ENCODE measurements at regions not wholly inside any gene's neighbourhood (a gene's known extent, or its start where the extent isn't known, plus 50 kb on each side); places are given as distances from the start of the nearest gene placed in this dataset.

DNA sequence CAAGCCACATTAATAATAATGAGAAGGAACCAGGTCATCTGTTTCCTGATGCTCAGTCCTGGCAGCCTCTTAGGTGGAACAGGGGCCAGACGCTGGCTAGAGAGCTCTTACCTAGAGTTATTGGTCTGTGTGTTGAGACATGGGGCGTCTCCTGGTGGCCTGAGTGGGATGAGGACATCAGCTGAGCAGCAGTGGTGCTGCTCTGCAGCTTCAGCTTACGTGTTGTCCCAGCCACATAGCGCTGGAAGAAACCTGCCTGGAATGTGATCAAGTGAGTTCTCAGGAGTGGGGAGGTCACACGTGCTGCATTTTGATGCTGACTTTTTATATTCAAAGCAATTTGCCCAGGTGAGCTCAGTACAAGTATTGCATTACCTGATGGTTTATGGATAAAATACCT, 355.4 kb downstream of the CDH26 start:
- no peak for DNase-seq (ENCODE audit: low read depth, low spot score)

DNA sequence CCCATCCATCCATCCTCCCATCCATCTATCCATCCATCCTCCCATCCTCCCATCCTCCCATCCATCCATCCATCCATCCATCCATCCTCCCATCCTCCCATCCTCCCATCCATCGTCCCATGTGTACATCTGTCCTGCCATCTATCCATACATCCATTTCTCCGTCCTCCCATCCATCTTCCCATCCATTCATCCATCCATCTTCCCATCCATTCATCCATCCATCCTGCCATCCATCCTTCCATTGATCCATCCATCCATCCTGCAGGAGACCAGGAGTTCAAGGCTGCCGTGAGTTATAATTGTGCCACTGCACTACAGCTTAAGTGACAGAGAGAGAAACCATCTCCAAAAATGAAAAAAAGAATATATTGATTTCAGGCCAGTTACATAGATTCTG, 356.5 kb downstream of the CDH26 start:
- no peak for DNase-seq (ENCODE audit: low read depth, low spot score)

DNA sequence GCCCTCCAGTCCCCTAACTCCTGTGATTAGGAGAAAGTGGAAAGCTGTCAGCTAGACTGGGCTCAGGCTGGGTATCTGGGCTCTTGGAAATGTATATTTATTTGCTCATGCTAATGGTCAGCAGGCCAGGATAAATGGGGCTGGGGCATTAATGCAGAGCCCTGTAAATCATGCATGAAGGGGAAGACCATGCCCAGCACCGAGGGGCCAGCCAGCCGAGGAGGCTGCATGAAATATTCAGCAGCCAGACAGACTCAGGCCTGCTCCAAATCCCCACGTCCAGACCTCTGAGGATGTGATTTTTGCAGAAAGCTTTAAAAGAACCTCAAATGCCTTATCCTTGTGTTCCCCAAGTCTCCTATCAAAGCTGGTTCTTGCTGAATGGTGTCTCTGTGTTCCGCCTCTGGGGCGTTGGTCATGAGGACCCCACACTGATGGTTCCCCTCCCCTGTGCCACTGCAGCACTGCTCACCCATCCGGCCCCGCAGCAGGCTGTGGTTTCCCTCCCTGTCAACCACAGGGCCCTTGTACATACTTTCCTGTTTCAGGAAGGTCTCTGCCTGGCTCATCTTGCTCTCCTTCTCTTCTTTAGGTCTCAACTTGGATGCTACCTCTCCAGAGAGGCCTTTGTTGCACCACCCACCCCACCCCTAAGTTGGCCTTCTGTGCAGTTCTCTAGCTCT, 358.4 kb downstream of the CDH26 start:
- no peak for DNase-seq (ENCODE audit: low read depth, low spot score)

DNA sequence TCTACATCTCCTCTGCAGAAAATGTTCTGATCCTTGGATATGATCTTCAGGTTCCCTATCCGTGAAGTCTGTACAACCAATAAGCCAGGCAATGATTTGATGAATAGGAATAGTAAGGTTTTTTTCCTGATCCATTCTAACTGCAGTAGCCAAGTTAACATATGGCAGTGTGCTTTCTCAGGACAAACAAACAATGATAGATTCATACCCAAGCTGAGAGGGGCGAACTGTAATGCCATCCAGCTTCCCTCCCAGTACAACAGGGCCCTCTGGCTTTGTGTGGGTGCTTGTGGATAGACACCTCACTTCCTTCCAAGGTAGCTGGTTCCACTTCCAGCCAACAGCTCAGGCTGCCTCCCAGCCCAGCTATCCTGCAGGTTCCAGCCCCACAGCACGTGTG, 359.2 kb downstream of the CDH26 start:
- no peak for DNase-seq (ENCODE audit: low read depth, low spot score)

DNA sequence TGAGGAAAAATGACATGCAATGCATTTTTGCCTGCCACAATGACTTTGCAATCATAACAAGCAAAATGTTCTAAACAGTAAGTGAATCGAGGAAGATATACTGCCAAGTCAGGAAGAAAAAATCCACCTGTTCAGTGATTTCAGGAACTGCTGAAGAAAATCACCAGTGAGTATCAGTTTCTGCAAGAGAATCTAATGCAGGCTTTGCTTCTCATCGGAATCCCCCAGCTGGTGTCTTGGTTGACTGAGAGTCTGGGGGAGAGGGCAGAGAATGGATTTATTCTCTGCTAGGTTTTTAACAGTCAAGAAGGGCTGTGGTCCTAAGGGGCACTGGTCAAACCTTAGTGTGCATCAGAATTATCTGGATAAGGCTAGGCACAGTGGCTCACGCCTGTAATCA, 363.4 kb downstream of the CDH26 start:
- DNase-seq (ENCODE audit: low read depth, low spot score): no peak

DNA sequence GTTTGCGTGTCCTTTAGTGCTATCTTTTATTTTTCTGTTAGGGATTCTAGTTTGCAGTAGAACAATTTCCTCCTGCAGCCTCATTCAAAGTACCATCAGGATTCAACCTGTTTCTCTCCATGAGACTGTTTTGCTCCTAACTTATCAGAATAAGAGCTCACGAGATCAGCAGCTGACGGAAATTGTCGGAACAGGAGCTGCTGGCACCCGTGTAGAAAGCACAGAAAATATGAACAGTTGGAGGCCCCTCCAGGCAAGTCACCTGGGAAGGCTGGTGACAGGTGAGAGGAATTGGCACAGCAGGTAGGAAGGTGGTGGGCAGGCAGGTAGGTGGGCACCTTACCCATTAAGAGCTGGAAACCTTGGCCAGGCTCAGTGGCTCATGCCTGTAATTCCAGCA, 368.6 kb downstream of the CDH26 start:
- DNase-seq (ENCODE audit: low read depth, low spot score): no peak

DNA sequence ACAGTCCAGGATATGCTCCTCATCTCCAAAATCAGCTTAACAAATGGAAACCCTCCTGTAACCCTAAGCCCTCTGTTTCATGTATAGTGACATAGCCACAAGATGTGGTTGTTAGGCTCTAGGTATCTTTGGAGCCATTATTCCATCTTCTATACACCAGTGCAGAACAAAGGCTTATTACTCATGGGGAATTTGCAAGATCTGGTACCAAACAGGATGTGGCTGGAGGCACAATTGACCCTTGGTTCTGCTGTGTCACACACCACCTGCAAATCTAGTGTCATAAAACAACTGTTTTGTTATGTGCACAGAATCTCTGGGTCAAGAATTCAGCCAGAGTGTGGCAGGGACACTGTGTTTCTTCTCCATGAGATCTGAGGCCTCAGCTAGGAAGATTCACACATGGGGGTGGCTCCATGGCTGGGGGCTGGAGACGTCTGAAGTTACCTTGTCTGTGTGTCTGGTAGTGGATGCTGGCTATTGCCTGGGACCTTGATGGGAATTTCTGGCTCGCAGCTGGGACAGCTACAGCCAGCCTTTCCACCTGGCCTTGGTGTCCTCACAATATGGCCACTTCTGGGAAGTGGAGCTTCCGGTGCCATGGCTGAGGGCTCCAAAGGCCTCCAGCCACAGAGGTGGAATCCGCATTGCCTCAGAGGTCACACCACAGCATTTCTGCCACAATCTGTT, 369.9 kb downstream of the CDH26 start:
- no peak for DNase-seq (ENCODE audit: low read depth, low spot score)

DNA sequence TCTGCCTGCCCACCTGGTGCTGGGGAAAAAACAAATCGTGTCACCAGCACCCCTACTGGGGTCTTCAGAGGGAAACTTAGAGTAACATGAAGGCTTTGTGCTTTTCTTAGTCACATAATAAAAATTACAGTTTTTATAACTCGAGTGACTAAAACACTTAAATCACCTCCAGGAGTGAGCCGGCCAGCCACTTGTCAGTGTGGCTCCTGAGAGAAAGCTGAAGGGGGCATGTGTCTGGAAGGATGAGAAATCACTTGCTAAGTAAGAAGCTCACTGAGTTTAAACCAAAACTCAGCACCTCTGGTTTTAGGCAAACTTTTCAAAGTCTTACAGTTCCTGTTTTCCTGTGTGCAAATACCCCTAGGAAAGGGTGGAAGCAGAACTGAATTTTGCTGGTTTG, 372.2 kb downstream of the CDH26 start:
- DNase-seq (ENCODE audit: low read depth, low spot score): no peak

DNA sequence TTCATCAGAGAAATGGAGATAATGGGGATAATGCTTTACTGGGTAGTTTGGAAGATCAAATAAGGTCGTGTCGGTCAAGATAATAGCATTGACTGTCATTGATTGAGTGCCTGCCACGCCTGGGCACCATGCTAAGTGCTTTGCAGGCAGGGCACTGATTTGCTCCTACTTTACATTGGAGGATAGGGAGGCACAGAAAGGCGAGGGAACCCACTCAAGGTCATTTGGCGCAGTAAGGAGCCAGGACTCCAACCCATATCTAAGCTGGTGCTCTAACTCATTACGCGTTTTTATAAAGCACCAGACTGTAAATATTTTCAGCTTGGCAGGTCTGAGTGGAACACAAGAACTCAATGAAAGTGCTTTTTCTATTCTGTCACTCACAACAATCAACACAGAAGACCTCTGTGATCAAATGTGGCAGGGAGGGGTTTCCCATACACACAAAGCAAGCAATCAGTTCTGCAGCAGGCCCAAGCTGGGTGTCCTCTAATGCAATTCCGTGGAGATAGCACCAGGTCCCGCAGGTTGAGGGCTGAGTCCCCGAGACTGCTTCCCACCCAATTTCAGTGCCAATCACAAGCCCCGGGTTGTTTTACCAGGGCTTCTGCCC, 373.6 kb downstream of the CDH26 start:
- DNase-seq (ENCODE audit: low read depth, low spot score): no peak

DNA sequence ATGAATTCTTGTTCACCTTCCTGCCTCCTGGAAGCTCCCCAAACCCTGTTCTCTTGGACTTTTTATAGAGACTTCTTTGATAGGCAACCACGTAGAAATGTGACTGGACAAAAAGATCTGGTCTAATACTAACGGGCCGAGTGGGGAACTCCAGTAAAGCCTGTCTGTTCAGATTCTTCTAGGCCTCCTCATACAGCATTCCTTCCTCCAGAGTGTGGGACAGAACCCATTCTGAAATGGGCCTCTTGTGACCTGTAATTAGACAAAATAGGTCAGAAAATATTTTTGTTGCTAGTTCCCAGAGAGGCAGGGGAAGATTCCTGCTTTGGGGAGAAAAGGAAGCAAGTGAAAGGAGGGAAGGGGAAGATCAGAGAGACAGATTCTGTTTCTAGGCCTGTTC, 374.3 kb downstream of the CDH26 start:
- DNase-seq (ENCODE audit: low read depth, low spot score): no peak

DNA sequence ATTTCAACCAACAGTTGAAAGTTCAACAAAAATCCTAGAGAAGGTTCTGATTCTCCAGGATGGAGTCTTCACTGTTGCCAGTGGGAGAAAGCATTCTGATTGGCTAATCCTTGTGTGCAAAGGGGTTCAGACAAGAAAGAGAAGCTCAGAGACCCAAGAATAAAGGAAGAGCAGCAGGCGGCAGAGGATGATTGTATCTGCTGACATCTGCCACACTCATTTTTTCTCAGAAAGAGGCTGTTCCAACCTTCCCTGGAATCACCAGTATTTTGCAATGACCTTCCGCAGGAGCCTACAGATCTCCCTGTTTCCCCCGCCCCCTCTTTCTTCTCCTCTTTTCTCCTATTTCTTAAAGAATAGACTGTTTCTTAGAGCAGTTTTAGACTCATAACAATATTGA, 376.7 kb downstream of the CDH26 start:
- no peak for DNase-seq (ENCODE audit: low read depth, low spot score)

DNA sequence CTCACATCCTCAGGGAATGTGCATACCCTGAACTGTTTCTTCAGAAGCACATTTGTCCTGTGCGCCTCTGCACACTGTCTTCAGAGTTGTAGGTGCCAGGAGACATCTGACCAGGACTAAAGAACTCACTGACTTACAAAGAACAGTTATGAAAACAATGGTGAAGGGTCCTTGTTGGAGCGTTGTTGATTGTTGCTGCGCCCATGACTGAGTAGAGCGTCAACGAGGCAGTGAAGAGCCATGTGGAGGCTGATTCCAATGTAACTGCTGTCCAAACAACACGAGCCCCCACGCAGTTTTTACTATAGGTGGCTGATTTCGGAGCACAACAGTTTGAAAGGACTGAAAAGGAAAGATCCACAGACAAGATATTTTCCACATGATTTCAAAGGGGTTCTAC, 380.3 kb downstream of the CDH26 start:
- DNase-seq (ENCODE audit: low read depth, low spot score): no peak

DNA sequence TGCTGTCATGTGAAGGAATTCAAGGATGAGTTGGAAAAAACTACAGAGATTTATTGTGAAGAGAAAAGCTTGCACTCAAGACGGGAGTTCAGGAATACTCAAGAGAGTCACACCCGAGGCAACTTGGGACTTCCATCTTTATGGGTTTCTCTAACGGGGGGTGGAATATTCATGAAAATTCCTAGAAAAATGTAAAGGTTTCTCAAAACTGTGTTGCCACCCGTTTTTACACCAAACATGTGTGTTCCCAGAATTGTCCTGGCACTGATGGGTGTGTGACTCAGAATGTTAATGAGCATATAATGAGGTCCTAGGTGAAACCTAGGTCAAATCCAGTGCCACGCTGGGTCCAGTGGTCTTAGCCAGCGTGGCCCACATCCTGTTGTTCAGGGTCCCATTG, 381.5 kb downstream of the CDH26 start:
- DNase-seq (ENCODE audit: low read depth, low spot score): no peak

DNA sequence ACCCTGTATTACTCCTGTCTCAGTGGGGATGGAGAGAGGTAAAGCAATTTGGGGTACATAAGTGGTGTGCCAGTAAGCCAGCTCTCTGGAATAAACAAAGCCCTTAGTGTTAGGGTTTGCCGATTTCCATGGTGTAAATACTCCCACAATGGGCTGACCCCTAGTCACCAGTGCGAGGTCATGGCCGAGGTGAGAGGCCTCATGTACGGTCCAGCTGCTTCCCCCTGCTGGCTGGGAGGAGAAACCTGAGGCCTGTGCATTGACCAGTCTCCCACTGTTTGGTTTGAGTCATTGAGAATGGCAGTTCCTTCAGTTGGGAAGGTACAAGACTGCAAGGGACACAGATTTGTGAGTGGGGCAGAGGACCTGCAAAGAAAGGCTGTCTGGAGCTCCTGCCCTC, 382.0 kb downstream of the CDH26 start:
- DNase-seq (ENCODE audit: low read depth, low spot score): no peak

DNA sequence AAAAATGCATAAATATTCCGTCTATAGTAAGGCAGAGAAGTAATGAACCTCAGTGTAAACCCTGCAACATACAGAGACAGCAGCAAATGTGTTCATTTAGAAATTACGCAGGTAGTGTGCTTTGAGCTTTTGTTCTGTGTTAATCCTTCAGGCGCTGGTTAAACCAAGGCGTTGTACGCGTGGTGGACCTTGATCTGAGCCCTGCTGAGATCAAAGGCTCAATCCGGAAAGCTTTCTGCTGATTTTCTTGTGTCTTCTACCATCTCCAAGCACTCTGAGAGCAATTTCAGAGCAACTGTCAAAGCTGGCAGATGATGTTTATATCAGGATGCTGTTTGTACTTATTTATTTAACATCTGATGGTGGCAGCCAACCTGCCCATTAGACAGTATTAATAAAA, 382.8 kb downstream of the CDH26 start:
- DNase-seq (ENCODE audit: low read depth, low spot score): no peak

DNA sequence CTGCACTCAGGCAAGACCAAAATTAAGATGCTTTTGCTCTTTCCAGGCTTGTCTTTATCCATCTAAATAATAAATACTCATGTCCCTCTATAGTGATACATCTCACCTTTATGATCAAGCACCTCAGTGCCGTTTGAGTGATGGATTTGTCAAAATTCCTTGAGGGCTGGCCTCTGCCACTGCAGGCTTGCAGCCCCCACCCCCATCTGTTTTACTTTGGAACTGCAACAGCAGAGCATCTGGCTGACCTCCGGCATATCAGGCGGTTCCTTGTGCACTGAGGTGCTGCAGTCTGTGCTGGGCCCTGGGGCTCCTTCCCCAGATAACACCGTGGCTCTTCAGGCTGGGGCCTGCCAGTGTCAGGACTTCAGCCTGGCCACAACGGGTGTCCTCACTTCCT, 386.9 kb downstream of the CDH26 start:
- DNase-seq (ENCODE audit: low read depth, low spot score): no peak

DNA sequence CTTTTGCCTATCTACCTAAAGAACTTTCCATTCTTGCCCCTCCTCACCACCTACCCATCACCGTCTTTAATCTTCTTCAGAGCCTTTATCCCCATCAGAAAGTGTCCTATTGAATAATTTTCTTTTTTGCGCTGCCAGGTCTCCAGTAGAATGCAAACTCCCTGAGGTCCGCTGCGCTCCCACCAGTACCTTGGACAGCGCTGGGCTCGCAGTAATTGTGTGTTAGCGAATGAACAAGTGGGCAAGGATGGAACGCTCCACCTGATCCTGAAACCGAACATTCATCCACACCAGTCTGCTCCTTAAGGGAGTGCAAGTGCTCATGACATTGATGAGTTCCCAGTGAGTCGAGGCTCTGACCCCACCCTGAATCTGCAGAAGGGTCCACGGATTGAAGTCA, 391.2 kb downstream of the CDH26 start:
- DNase-seq (ENCODE audit: low read depth, low spot score): no peak

DNA sequence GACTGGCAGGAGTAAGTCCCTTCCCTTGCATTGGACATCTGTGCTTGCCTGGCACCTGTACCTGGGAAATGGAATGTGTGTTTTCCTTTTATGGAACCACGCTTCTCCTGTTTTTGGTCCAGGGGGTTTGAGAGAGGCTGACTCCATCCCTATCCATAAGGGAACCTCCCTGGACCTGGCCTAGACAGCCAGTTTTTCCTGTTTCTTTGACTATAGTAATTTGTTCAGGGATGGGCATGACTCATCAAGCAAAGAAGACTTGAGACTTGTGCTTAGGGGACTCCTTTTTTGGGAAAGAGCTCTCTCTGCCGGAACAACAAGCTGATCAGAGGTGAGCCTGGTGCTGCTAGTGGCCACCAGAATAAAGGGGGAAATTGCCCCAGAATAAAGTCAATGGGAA, 393.8 kb downstream of the CDH26 start:
- DNase-seq (ENCODE audit: low read depth, low spot score): no peak

DNA sequence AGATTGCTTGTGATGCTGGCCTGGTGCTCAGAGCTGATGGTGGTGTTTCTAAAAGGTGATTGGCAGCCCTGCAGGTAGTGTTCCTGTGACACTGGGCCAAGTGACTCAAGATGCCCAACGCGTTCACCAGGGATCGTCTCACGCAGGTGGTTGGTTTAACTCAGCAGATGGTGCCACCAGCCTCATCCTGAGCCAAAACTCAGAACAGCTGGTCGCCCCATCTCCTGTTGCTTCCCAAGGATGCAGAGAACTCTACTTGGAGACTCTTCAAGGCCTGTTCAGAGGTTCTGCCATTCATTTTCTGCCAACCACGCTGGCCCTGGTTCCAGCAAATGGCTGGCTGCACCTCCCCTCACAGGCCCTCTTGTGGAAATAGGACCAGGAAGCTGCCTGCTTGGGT, 394.4 kb downstream of the CDH26 start:
- DNase-seq (ENCODE audit: low read depth, low spot score): no peak

DNA sequence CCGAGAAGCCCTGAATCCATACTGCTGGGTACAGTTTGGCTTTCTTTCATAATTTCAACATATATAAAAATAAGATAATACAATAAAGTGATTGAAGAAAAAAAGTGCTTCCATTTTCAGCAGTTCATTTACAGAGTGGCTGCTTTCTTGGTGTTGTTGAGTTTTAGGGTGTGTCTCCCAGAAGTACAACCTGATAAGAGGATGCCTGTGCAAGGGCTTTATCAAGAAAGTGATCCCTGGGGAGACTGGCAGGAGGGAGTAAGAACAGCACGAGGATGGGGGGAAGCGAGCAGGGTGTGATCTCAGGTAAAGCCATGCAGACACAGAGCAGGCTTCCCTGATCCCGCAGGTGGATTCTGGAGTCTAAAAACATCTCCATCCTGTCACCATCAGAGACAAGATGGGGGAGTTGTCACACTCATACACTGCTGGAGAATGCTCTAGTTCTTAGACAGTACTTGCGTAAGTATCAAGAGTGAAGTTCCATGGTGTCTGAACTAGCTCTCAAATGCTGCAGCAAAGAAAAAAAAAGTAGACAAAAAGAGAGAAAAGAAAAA, 395.9 kb downstream of the CDH26 start:
- no peak for DNase-seq (ENCODE audit: low read depth, low spot score)

DNA sequence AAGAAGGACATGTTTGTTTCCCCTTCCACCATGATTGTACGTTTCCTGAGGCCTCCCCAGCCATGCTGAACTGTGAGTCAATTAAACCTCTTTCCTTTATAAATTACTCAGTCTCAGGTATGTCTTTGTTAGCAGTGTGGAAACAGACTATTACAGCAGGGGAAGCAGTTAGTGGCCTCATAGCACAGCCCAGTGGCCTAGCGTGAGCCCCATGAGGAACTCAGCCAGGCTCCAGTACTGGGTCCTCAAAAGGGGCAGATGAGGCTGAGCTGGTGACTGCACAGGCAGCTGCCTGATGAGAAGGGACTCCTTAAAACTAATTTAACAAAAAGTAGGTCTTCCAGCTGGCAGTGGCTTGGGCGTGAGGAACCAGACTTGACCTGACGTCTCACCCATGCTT, 399.9 kb downstream of the CDH26 start:
- no peak for DNase-seq (ENCODE audit: low read depth, low spot score)

DNA sequence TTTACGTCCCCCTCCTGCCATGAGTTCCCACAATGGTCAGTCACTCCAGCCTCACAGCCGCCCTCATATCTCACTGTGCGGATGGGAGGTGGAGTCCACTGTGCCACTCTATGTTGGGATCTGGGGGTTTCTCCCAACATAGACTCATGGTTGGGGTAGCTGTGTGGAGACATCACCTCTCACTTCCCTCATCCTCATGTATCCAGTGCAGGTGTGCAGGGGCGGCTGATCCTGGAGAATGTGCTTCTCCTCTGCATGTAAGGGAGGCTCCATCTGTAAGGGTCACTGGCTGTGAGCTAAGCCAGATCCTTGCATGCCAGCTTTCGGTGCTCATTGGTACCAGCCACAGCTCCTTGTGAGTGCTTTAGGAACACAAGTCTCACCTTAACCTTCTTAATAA, 400.8 kb downstream of the CDH26 start:
- DNase-seq (ENCODE audit: low read depth, low spot score): no peak

DNA sequence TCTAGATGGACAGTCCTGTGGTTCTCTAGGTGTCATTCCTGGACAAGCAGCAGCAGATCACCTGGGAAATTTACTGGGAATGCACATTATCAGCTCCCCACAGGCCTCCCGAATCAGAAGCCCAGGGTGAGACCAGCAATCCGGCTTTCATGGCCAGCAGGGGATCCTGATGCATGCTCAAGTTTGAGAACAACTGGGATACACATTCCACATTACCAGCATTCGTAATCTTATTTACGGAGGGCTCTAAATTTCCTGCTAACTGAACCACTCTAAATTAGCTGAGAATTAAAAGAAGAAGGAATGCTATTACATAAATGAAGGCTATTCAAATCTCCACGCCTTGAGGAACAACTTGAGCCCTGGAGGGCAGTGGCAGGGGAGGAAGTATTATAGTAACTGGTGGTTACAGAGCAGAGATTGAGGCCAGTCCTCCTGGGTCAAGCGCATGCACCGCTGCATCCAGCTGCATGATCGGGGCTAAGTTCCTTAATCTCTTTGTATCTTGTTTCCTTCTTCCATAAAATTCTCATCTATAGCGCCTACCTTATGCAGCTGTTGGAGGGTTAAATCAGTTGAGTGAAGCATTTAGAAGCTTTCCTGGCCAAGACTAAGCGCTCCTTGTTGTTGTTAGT, 403.7 kb downstream of the CDH26 start:
- DNase-seq (ENCODE audit: low read depth, low spot score): no peak
